ENCODE measurements at regions not wholly inside any gene's neighbourhood (a gene's known extent, or its start where the extent isn't known, plus 50 kb on each side); places are given as distances from the start of the nearest gene placed in this dataset.

DNA sequence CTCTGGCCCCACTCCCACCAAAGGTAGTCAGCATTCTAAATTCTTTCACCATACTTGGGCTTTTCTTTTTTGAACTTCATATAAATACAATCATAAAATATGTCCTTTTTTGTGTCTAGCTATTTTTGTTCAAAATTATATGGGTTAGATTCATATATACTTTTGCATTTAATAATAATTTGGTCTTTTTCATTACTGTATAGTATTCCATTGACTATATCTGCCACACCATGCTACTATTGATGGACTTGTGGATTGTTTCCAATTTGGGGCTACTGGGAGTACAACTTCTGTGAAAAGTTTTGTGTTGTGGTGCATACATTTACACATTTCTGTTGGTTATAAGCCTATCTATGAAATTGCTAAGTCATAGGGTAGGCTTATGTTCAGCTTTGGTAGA is 85.7 kb downstream of the GLUL start:
- H3K27me3 ChIP-seq (ENCODE audit: insufficient read depth, low read length), result no peaks in the 10 kb centered on the region
- no peak overlapping the region for H3T11ph ChIP-seq (ENCODE audit: low read length)
- no peak overlapping the region for H3K23ac ChIP-seq (ENCODE audit: insufficient read length, low read depth, low read length)
- H3K9me3 ChIP-seq (ENCODE audit: control insufficient read depth, low read depth, low read length), result no peaks in the 10 kb centered on the region
- H3K23me2 ChIP-seq (ENCODE audit: insufficient read length, low read depth, low read length, poor library complexity, severe bottlenecking), result no peaks in the 10 kb centered on the region
- no peak overlapping the region for H3K56ac ChIP-seq (ENCODE audit: insufficient read length, low read depth, low read length)
- no peak overlapping the region for H2BK12ac ChIP-seq (ENCODE audit: insufficient read length, low read depth, low read length)
- H3K4me2 ChIP-seq (ENCODE audit: insufficient read depth, insufficient read length, low read length), result no peak overlapping the region
- Mint-ChIP-seq H3K9me3 (peaks cover 0 to 4% of the 10 kb centered on the region in 2 experiments; a peak in 3 of 5 replicates), H3K36me3 (ENCODE audit: insufficient read depth in 1 of 3, low read depth in 3 of 3) (0 out of 7 replicates have a peak, but pooled peaks cover 0 to 4% (median 0%) of the 10 kb centered on the region in 3 experiments), H3K27me3 (ENCODE audit: low read depth) (no peaks in the 10 kb centered on the region), H3K27ac (no peak overlapping the region), H3K4me1 (peaks cover 16 to 22% of the 10 kb centered on the region in 2 experiments), H3K4me3 (no peak overlapping the region)
- no peak overlapping the region for H3K9ac ChIP-seq (ENCODE audit: extremely low read depth, insufficient read length, low read length)
- H2AK5ac ChIP-seq (ENCODE audit: insufficient read length, low read length), result no peak overlapping the region
- no peak for TF ChIP-seq CTCF (conservative IDR thresholded peaks at IDR 0.05)
- H2BK120ac ChIP-seq (ENCODE audit: low read depth, low read length, poor library complexity, severe bottlenecking), result no peak overlapping the region
- DNase-seq, result no peak
- H3K18ac ChIP-seq (ENCODE audit: insufficient read length, low read depth, low read length), result no peak overlapping the region
- H2BK5ac ChIP-seq (ENCODE audit: insufficient read length, low read length), result no peak overlapping the region
- no peaks in the 10 kb centered on the region for H3K4me1 ChIP-seq (ENCODE audit: insufficient read depth, low read length)
- H4K20me1 ChIP-seq (ENCODE audit: control insufficient read depth, insufficient read depth, insufficient read length), result no peaks in the 10 kb centered on the region
- no peak overlapping the region for H2AFZ ChIP-seq (ENCODE audit: low read length)
- no peak overlapping the region for H2BK15ac ChIP-seq (ENCODE audit: low read depth, low read length)
- H3K79me1 ChIP-seq (ENCODE audit: insufficient read depth, low read depth, low read length, poor library complexity, severe bottlenecking), result no peaks in the 10 kb centered on the region
- H3K79me2 ChIP-seq (ENCODE audit: insufficient read depth, low read length), result no peaks in the 10 kb centered on the region
- H4K5ac ChIP-seq (ENCODE audit: insufficient read length, low read depth, low read length), result no peak overlapping the region
- no peak overlapping the region for H4K8ac ChIP-seq (replicated peaks; ENCODE audit: insufficient read length, low read depth, low read length)
- H3K14ac ChIP-seq (ENCODE audit: insufficient read depth, low read length), result no peak overlapping the region
- H2BK20ac ChIP-seq (ENCODE audit: low read depth, low read length, poor library complexity, severe bottlenecking), result no peak overlapping the region
- H3K4ac ChIP-seq (ENCODE audit: low read depth, low read length), result no peak overlapping the region
- no peak overlapping the region for H4K91ac ChIP-seq (ENCODE audit: insufficient read length, low read depth, low read length)
- no peak overlapping the region for H3K27ac ChIP-seq (ENCODE audit: insufficient read length, low read depth, low read length)

Data from H9 (cell line).